Liver (tissue), 8 donors: ENCODE measurements at regions not wholly inside any gene's neighbourhood (a gene's known extent, or its start where the extent isn't known, plus 50 kb on each side); places are given as distances from the start of the nearest gene placed in this dataset.

Source experiments
- DNase-seq: peaks from one replicate; pipeline ENCODE4 v3.0.0-alpha.2; 2017; ENCODE audit warnings: low spot score
- H3K27ac ChIP-seq, 2 donors: one replicate each; pipeline ENCODE4 v1.7.0; 2013; ENCODE audit warnings: inconsistent platforms in 2 of 2, low read length in 2 of 2, control low read depth in 1 of 2, low read depth in 1 of 2, mild to moderate bottlenecking in 1 of 2
- H3K27me3 ChIP-seq, 4 donors: one replicate each; pipeline versions ENCODE4 v1.6.1 to v1.7.0; 2013; ENCODE audit warnings: low read length in 3 of 4, inconsistent platforms in 1 of 4, mild to moderate bottlenecking in 1 of 4, moderate library complexity in 1 of 4; ENCODE audit not compliant: control insufficient read depth in 4 of 4, insufficient read depth in 4 of 4
- H3K36me3 ChIP-seq, 4 donors: one replicate each; pipeline versions ENCODE4 v1.6.1 to v1.7.0; 2013; ENCODE audit warnings: low read length in 3 of 4, mild to moderate bottlenecking in 3 of 4, low read depth in 1 of 4, moderate library complexity in 1 of 4; ENCODE audit not compliant: control insufficient read depth in 4 of 4, insufficient read depth in 3 of 4
- H3K4me1 ChIP-seq, 4 donors: one replicate each; pipeline versions ENCODE4 v1.6.1 to v1.7.0; 2013; ENCODE audit warnings: low read length in 3 of 4, mild to moderate bottlenecking in 3 of 4, moderate library complexity in 1 of 4; ENCODE audit not compliant: control insufficient read depth in 4 of 4, insufficient read depth in 4 of 4
- H3K4me3 ChIP-seq, 3 donors: one replicate each; pipeline versions ENCODE4 v1.6.1 to v1.7.0; 2013; ENCODE audit warnings: low read length in 3 of 3, control low read depth in 1 of 3, low read depth in 1 of 3, mild to moderate bottlenecking in 1 of 3
- H3K9ac ChIP-seq, 2 donors: one replicate each; pipeline ENCODE4 v1.7.0; 2013; ENCODE audit warnings: low read length in 2 of 2, mild to moderate bottlenecking in 2 of 2, moderate library complexity in 2 of 2, control low read depth in 1 of 2, low read depth in 1 of 2
- H3K9me3 ChIP-seq, 4 donors: one replicate each; pipeline versions ENCODE4 v1.6.1 to v1.7.0; 2013; ENCODE audit warnings: low read length in 3 of 4; ENCODE audit not compliant: control insufficient read depth in 4 of 4
- FOXA1 ChIP-seq: IDR thresholded peaks from 2 replicates; pipeline ENCODE4 v1.6.1; 2016; ENCODE audit warnings: antibody characterized with exemption
- FOXA2 ChIP-seq: IDR thresholded peaks from 2 replicates; pipeline ENCODE4 v1.6.1; 2016; ENCODE audit warnings: antibody characterized with exemption
- GABPA ChIP-seq, 2 donors: IDR thresholded peaks in 1 of 2; conservative IDR thresholded peaks in 1 of 2; 2 replicates each; pipeline ENCODE4 v1.6.1; 2016; ENCODE audit warnings: antibody characterized with exemption in 2 of 2, mild to moderate bottlenecking in 1 of 2, moderate library complexity in 1 of 2
- JUND ChIP-seq, 2 donors: IDR thresholded peaks; 2 replicates each; pipeline ENCODE4 v1.6.1; 2016; ENCODE audit warnings: antibody characterized with exemption in 2 of 2
- RXRA ChIP-seq, 2 donors: IDR thresholded peaks; 2 replicates each; pipeline ENCODE4 v1.6.1; 2017 to 2018; ENCODE audit warnings: antibody characterized with exemption in 2 of 2, mild to moderate bottlenecking in 1 of 2
- SP1 ChIP-seq: IDR thresholded peaks from 2 replicates; pipeline ENCODE4 v1.6.1; 2018; ENCODE audit warnings: antibody characterized with exemption, mild to moderate bottlenecking
- WGBS: extraction: QIAGEN DNeasy Blood & Tissue Kit; methylation state at CpG from one replicate; pipeline ENCODE4 v1.1.7; 2013; 5-methylcytosine and 5-hydroxymethylcytosine counted together
- TF ChIP-seq, protein P1 (sequence below): IDR thresholded peaks from 2 replicates; pipeline ENCODE4 v1.6.1; 2016; ENCODE audit warnings: antibody characterized with exemption
- TF ChIP-seq, protein P2 (sequence below): IDR thresholded peaks from 2 replicates; pipeline ENCODE4 v1.6.1; 2016; ENCODE audit warnings: antibody characterized with exemption
- TF ChIP-seq, protein P3 (sequence below): fragments of 150-350 bp; IDR thresholded peaks from 2 replicates; pipeline ENCODE4 v1.5.1; 2017; ENCODE audit warnings: improper control_type of control experiment, low read depth, low read length; ENCODE audit not compliant: missing input control
- TF ChIP-seq, protein P4 (sequence below): IDR thresholded peaks from 2 replicates; pipeline ENCODE4 v1.6.1; 2016; ENCODE audit warnings: antibody characterized with exemption, mild to moderate bottlenecking
- donor health status: healthy.
- donor health status: healthy.
- donor health status: healthy.
- donor health status: healthy.
- donor health status: healthy.

DNA sequence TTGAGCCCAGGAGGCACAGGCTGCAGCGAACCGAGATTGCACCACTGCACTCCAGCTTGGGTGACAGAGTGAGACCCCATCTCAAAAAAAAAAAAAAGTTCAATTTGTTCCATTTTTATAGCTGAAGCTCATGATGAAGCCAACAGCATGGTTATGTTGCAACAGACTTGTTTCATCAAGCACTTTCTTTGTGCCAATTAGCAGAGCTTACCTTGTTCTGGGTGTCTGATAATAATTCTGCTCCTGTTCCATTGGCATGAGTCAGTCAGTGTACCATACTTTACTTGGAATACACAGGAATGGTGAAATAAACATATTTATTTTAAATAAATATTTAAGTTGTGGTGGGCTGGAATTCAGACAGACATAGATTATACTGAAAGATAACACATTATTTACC, 100.8 kb upstream of the DAAM1 start:
- H3K9me3 ChIP-seq = no peaks in the 10 kb centered on the region
- no peaks in the 10 kb centered on the region for H3K4me1 ChIP-seq
- no peak overlapping the region for H3K9ac ChIP-seq
- H3K36me3 ChIP-seq = no peaks in the 10 kb centered on the region
- DNase-seq = no peak
- H3K27me3 ChIP-seq = peaks cover 0 to 7% (median 0%) of the 10 kb centered on the region in 4 donors
- H3K27ac ChIP-seq = no peak overlapping the region
- H3K4me3 ChIP-seq = no peak overlapping the region
- WGBS = 89% methylated on average over 2 of the region's 2 CpGs
- TF ChIP-seq, protein P1, sequence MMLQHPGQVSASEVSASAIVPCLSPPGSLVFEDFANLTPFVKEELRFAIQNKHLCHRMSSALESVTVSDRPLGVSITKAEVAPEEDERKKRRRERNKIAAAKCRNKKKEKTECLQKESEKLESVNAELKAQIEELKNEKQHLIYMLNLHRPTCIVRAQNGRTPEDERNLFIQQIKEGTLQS = no peak
- TF ChIP-seq, protein P2, sequence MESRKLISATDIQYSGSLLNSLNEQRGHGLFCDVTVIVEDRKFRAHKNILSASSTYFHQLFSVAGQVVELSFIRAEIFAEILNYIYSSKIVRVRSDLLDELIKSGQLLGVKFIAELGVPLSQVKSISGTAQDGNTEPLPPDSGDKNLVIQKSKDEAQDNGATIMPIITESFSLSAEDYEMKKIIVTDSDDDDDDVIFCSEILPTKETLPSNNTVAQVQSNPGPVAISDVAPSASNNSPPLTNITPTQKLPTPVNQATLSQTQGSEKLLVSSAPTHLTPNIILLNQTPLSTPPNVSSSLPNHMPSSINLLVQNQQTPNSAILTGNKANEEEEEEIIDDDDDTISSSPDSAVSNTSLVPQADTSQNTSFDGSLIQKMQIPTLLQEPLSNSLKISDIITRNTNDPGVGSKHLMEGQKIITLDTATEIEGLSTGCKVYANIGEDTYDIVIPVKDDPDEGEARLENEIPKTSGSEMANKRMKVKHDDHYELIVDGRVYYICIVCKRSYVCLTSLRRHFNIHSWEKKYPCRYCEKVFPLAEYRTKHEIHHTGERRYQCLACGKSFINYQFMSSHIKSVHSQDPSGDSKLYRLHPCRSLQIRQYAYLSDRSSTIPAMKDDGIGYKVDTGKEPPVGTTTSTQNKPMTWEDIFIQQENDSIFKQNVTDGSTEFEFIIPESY = no peak

DNA sequence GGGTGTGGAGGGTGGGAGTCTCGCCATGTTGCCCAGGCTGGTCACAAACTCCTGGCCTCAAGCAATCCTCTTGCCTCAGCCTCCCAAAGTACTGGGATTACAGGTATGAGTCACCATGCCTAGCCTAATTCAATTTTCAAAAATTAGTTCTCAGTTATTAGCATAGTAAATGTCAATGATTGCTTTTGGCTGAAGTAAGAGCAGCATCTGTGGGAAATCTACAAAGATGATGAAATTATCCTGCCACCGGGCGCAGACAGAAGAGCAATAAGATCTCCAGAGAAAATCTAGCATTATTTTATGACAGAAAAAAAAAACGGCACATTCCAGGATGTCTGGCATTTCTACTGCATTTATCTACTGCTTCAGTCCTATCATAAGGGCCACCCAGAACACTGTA, 97.9 kb upstream of the DAAM1 start:
- H3K36me3 ChIP-seq = no peaks in the 10 kb centered on the region

More for the DNA sequence above, 97.9 kb upstream of the DAAM1 start:
- Histone ChIP-seq H3K4me1 (no peaks in the 10 kb centered on the region), H3K4me3 (no peak overlapping the region), H3K27ac (no peak overlapping the region), H3K9ac (no peak overlapping the region), H3K27me3 (peaks cover 0 to 8% (median 0%) of the 10 kb centered on the region in 4 donors), H3K9me3 (no peaks in the 10 kb centered on the region)
- TF ChIP-seq FOXA2 (no peak), SP1 (no peak), FOXA1 (no peak), GABPA (IDR thresholded peaks at IDR 0.05 in 1 of 2, conservative IDR thresholded peaks at IDR 0.05 in 1 of 2) (no peak), JUND (IDR thresholded peaks at IDR 0.05) (no peak), RXRA (IDR thresholded peaks at IDR 0.05) (no peak)
- TF ChIP-seq, protein P3, sequence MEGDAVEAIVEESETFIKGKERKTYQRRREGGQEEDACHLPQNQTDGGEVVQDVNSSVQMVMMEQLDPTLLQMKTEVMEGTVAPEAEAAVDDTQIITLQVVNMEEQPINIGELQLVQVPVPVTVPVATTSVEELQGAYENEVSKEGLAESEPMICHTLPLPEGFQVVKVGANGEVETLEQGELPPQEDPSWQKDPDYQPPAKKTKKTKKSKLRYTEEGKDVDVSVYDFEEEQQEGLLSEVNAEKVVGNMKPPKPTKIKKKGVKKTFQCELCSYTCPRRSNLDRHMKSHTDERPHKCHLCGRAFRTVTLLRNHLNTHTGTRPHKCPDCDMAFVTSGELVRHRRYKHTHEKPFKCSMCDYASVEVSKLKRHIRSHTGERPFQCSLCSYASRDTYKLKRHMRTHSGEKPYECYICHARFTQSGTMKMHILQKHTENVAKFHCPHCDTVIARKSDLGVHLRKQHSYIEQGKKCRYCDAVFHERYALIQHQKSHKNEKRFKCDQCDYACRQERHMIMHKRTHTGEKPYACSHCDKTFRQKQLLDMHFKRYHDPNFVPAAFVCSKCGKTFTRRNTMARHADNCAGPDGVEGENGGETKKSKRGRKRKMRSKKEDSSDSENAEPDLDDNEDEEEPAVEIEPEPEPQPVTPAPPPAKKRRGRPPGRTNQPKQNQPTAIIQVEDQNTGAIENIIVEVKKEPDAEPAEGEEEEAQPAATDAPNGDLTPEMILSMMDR = no peak
- TF ChIP-seq, protein P1 = no peak
- TF ChIP-seq, protein P4, sequence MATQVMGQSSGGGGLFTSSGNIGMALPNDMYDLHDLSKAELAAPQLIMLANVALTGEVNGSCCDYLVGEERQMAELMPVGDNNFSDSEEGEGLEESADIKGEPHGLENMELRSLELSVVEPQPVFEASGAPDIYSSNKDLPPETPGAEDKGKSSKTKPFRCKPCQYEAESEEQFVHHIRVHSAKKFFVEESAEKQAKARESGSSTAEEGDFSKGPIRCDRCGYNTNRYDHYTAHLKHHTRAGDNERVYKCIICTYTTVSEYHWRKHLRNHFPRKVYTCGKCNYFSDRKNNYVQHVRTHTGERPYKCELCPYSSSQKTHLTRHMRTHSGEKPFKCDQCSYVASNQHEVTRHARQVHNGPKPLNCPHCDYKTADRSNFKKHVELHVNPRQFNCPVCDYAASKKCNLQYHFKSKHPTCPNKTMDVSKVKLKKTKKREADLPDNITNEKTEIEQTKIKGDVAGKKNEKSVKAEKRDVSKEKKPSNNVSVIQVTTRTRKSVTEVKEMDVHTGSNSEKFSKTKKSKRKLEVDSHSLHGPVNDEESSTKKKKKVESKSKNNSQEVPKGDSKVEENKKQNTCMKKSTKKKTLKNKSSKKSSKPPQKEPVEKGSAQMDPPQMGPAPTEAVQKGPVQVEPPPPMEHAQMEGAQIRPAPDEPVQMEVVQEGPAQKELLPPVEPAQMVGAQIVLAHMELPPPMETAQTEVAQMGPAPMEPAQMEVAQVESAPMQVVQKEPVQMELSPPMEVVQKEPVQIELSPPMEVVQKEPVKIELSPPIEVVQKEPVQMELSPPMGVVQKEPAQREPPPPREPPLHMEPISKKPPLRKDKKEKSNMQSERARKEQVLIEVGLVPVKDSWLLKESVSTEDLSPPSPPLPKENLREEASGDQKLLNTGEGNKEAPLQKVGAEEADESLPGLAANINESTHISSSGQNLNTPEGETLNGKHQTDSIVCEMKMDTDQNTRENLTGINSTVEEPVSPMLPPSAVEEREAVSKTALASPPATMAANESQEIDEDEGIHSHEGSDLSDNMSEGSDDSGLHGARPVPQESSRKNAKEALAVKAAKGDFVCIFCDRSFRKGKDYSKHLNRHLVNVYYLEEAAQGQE = no peak
- WGBS = 86% methylated on average over 4 of the region's 4 CpGs
- DNase-seq = no peak
